HG03039 (cell line): ENCODE measurements at regions not wholly inside any gene's neighbourhood (a gene's known extent, or its start where the extent isn't known, plus 50 kb on each side); places are given as distances from the start of the nearest gene placed in this dataset.

Experiments used
- ATAC-seq: cut with Tn5 transposase; IDR thresholded peaks from one replicate; pipeline ENCODE4 v1.9.1; 2021; ENCODE audit warnings: mild to moderate bottlenecking, moderate library complexity; ENCODE audit not compliant: unreplicated experiment

- no peak for ATAC-seq
Measured at GRCh38 chr13:91280801-91281200, 66.7 kb upstream of the MIR17HG start.

- ATAC-seq, result no peak
Measured at GRCh38 chr13:91284335-91284734, 63.2 kb upstream of the MIR17HG start.

DNA sequence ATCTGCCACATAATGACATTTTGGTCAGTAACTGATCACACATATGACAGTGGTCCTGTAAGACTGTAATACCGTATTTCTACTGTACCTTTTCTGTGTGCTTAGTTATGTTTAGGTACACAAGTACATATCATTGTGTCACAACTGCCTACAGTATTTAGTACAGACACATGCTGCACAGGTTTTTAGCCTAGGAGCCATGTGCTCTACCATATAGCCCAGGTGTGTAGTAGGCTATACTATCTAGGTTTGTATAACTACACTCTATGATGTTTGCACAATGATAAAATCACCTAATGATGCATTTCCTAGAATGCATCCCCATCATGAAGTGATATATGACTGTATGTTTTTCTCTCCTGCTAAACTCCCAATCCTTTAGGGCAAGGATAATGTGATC lies 61.2 kb upstream of the MIR17HG start:
- ATAC-seq, result no peak

GRCh38 chr13:91291078-91291477 lies 56.4 kb upstream of the MIR17HG start:
- ATAC-seq, result no peak

DNA sequence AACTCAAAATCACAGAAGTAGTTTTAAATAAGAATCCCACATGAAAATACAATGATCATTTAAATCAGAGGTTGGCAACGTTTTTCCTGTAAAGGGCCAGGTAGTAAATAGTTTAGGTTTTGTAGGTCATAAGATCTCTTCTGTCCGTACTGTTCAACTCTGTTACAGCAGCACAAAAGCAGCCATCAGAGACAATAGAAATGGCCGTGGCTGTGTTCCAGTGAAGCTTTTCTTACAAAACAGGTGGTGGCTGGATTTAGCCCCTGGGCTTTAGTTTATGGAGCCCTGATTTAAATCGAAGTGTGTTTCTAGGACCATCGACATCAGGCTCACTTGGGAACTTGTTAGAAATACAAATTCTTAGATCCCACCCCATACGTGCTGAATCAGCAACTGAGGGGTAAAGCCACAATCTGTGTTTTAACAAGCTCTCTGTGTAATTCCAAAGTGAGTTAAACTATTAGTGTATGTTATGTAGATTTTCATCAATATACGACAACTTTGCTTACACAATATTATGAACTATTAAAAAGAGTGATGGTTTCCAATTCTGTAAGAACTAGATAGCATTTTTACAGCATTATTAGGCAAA lies 54.8 kb upstream of the MIR17HG start:
- no peak for ATAC-seq

DNA sequence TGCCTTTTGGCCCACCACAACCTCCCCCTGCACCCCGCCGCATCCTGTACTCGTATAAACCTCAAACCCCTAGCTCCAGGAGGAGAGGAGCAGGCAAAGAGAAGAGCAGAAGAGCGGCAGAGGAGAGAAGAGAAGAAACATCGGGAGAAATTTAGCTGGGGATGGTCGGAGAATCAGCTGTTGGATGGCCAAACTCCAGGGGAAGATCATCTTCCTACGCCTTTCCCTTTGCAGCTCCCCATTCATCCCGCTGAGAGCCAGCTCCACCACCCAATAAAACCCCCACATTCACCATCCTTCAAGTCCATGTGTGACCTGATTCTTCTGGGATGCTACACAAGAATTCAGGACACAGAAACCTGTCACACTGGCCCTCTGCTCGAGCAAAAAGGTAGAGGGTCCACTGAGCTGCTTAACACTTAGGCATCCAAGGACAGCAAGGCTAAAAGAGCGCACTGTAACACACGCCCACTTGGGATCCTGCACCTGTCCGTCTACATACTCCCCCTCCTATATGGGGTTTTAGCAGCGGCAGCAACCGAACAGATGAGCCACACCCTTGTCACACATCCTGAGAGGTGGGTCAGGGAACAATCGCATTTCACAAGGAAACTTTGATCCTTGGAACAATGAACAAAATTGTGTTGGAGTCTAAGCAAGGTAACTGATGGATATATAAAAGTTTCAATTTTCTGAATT lies 51.6 kb upstream of the MIR17HG start:
- no peak for ATAC-seq

GRCh38 chr13:91297503-91297902 lies 50.0 kb upstream of the MIR17HG start:
- no peak for ATAC-seq
